Prostate gland (tissue), 2 donors: ENCODE measurements at regions not wholly inside any gene's neighbourhood (a gene's known extent, or its start where the extent isn't known, plus 50 kb on each side); places are given as distances from the start of the nearest gene placed in this dataset.

ENCODE experiments used
- DNase-seq: peaks from one replicate; pipeline ENCODE4 v3.0.0-alpha.2; 2019; ENCODE audit warnings: low spot score
- H3K27ac ChIP-seq, 2 donors: fragments of 200-600 bp; sonication (generic); 2 replicates each; pipeline ENCODE4 v1.5.1; 2017 to 2019
- H3K27me3 ChIP-seq: fragments of 200-600 bp; sonication (generic); replicated peaks from 2 replicates; pipeline ENCODE4 v1.5.1; 2019; ENCODE audit not compliant: insufficient read depth
- H3K36me3 ChIP-seq, 2 donors: fragments of 200-600 bp; sonication (generic); 1 replicate in 1 of 2; 2 replicates in 1 of 2; pipeline versions ENCODE4 v1.5.1 to v1.8.1; 2017 to 2019
- H3K4me1 ChIP-seq: fragments of 200-600 bp; sonication (generic); replicated peaks from 2 replicates; pipeline ENCODE4 v1.5.1; 2019
- H3K4me3 ChIP-seq, 2 donors: fragments of 200-600 bp; sonication (generic); 2 replicates each; pipeline ENCODE4 v1.5.1; 2017 to 2019
- H3K9me3 ChIP-seq: fragments of 200-600 bp; sonication (generic); 2 replicates; pipeline ENCODE4 v1.5.1; 2017
- CTCF ChIP-seq, 4 experiments: fragments of 200-600 bp in 2 of 4; fragments of 450-650 bp in 2 of 4; sonication (generic) in 2 of 4; IDR thresholded peaks; 1 replicate in 3 of 4; 2 replicates in 1 of 4; pipeline ENCODE4 v1.5.1; 2016 to 2019; ENCODE audit warnings: antibody characterized with exemption in 4 of 4, mild to moderate bottlenecking in 2 of 4, moderate library complexity in 2 of 4
- POLR2A ChIP-seq: fragments of 450-650 bp; IDR thresholded peaks from one replicate; pipeline ENCODE4 v1.6.1; 2016; ENCODE audit warnings: antibody characterized with exemption, mild to moderate bottlenecking
- POLR2AphosphoS5 ChIP-seq: sonication (generic); formaldehyde crosslinking; IDR thresholded peaks from one replicate; pipeline ENCODE4 v1.6.1; 2017; ENCODE audit warnings: antibody characterized with exemption
- WGBS: methylation state at CpG from one replicate; pipeline ENCODE4 v1.1.5; 2018; 5-methylcytosine and 5-hydroxymethylcytosine counted together
- intact Hi-C: fragments of 100-400 bp; cut with DNase I; formaldehyde crosslinking; loops from one replicate; pipeline ENCODE4 v1.14.2; 2022

DNA sequence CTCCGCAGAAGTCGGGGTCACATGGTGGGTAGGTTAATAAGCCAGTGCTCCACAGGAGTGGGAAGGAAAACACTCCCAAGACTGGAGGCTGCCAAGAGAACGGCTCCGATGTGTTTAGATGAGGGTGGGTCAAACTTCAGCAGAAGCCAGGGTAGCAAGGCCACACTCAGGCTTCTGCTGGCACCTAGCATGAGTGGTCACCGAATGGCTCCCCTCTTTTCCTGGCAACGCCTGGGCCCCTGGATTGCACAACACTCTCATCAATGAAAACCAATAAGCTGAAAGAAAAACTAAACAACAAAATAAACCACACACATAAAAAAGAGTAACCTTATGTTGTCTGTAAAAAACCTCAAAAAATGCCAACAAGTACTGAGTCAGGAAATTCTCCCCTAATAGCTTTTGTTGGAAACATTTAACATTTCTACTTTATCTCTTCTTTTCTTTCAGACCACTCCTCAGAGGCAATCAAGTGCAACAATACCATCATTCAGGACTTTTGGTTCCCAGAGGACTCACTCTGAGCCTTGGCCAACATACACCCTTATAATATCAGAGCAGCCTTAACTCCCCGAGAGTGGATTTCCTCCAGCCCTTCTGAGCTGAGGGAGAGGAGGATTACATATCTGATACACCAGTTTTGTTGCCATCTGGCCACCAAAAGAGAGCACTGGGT lies 279.9 kb downstream of the ENC1 start:
- DNase-seq, result no peak
- intact Hi-C loops, result no loop called here
- no peak overlapping the region for H3K27ac ChIP-seq

GRCh38 chr5:74357827-74358226 lies 282.7 kb downstream of the ENC1 start:
- intact Hi-C loops, result no loop called here
- Histone ChIP-seq H3K9me3 (no peaks in the 10 kb centered on the region), H3K4me3 (no peak overlapping the region), H3K4me1 (no peaks in the 10 kb centered on the region), H3K36me3 (no peaks in the 10 kb centered on the region), H3K27ac (no peak overlapping the region), H3K27me3 (no peaks in the 10 kb centered on the region)
- WGBS, result 51% methylated on average over 5 of the region's 5 CpGs
- TF ChIP-seq POLR2AphosphoS5, result no peak
- no peak for TF ChIP-seq CTCF (IDR thresholded peaks at IDR 0.05)
- TF ChIP-seq POLR2A, result no peak
- DNase-seq, result no peak

More for the DNA sequence above, 279.9 kb downstream of the ENC1 start:
- no peaks in the 10 kb centered on the region for H3K9me3 ChIP-seq
- no peaks in the 10 kb centered on the region for H3K36me3 ChIP-seq
- 80% methylated on average over 7 of the region's 7 CpGs for WGBS
- H3K4me3 ChIP-seq, result no peak overlapping the region
- H3K4me1 ChIP-seq, result no peaks in the 10 kb centered on the region
- no peaks in the 10 kb centered on the region for H3K27me3 ChIP-seq
- TF ChIP-seq CTCF (IDR thresholded peaks at IDR 0.05), result no peak
- no peak for TF ChIP-seq POLR2A
- TF ChIP-seq POLR2AphosphoS5, result no peak

- intact Hi-C loops, result no loop called here
- no peak overlapping the region for H3K4me3 ChIP-seq
- no peak for TF ChIP-seq CTCF (IDR thresholded peaks at IDR 0.05)
- no peak for TF ChIP-seq POLR2AphosphoS5
- no peak for TF ChIP-seq POLR2A
- H3K27me3 ChIP-seq, result no peaks in the 10 kb centered on the region
- H3K27ac ChIP-seq, result no peak overlapping the region
- no peaks in the 10 kb centered on the region for H3K4me1 ChIP-seq
- WGBS, result 55% methylated on average over 7 of the region's 7 CpGs
- H3K9me3 ChIP-seq, result no peaks in the 10 kb centered on the region
- no peak for DNase-seq
- no peaks in the 10 kb centered on the region for H3K36me3 ChIP-seq
These were observed 284.4 kb downstream of the ENC1 start for GRCh38 chr5:74356009-74356695.

- Histone ChIP-seq H3K4me1 (no peaks in the 10 kb centered on the region), H3K27me3 (no peaks in the 10 kb centered on the region), H3K4me3 (no peak overlapping the region), H3K36me3 (no peaks in the 10 kb centered on the region), H3K27ac (no peak overlapping the region), H3K9me3 (no peaks in the 10 kb centered on the region)
- WGBS, result 74% methylated on average over 6 of the region's 6 CpGs
- intact Hi-C loops, result no loop called here
- TF ChIP-seq POLR2AphosphoS5 (no peak), POLR2A (no peak), CTCF (IDR thresholded peaks at IDR 0.05) (no peak)
- no peak for DNase-seq
These were observed 285.3 kb downstream of the ENC1 start for GRCh38 chr5:74355041-74355824.
